GM13976 (cell line): ENCODE measurements at regions not wholly inside any gene's neighbourhood (a gene's known extent, or its start where the extent isn't known, plus 50 kb on each side); places are given as distances from the start of the nearest gene placed in this dataset.

Source experiments
- DNase-seq: peaks from one replicate; pipeline ENCODE4 v3.0.0; 2012; ENCODE audit warnings: low spot score
- in situ Hi-C: fragments of 300-500 bp; cut with MboI; formaldehyde crosslinking; loops from one replicate; pipeline ENCODE4 v1.12.0; 2022; ENCODE audit warnings: low sequenced_read_pairs, mixed read lengths, inconsistent platforms; ENCODE audit not compliant: unreplicated experiment
- TF ChIP-seq, protein P1 (sequence below): IDR thresholded peaks from 2 replicates; pipeline ENCODE4 v1.5.1; 2012; ENCODE audit warnings: borderline replicate concordance, mild to moderate bottlenecking; ENCODE audit not compliant: insufficient read depth; ENCODE audit errors: extremely low read depth, missing control alignments, control extremely low read depth

DNA sequence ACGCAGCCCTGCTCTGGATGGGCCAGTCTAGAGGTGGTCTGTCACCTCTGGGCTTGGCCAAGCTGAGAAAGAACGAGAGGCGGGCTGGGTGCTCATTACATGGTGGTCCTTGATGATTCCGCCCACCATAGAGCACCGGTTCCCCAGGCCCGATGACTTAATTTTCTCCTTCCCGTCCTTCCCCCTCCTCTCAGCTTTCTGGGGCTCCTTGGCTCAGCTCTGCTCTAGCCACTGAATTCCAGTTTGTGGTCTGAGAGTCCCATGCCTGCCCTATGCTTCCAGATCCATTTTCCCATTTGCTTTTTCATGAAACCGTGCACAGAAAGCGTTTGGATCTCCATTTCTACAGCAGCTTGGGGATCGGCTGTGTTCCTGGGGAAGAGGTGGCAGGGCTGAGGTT lies 318.5 kb upstream of the C1orf174 start:
- no peak for DNase-seq
- in situ Hi-C loops, result no loop called here
- TF ChIP-seq, protein P1, sequence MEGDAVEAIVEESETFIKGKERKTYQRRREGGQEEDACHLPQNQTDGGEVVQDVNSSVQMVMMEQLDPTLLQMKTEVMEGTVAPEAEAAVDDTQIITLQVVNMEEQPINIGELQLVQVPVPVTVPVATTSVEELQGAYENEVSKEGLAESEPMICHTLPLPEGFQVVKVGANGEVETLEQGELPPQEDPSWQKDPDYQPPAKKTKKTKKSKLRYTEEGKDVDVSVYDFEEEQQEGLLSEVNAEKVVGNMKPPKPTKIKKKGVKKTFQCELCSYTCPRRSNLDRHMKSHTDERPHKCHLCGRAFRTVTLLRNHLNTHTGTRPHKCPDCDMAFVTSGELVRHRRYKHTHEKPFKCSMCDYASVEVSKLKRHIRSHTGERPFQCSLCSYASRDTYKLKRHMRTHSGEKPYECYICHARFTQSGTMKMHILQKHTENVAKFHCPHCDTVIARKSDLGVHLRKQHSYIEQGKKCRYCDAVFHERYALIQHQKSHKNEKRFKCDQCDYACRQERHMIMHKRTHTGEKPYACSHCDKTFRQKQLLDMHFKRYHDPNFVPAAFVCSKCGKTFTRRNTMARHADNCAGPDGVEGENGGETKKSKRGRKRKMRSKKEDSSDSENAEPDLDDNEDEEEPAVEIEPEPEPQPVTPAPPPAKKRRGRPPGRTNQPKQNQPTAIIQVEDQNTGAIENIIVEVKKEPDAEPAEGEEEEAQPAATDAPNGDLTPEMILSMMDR, result no peak

DNA sequence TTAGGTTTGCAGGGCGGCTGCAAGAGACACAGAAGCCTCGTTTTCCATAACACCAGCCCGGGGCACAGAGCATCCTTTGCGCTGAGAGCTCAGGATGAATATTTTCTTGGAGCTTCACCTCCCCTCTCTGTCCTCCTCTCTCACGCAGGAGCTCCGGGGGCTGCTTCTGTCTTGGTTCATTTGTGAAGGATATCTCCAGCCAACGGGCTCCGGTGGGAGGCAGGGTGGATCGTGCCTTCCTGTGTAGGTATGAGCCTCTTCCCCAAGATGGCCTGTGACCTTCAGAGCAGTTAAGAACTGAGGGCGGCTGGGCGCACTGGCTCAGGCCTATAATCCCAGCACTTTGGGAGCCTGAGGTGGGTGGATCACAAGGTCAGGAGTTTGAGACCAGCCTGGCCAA lies 319.0 kb upstream of the C1orf174 start:
- in situ Hi-C loops, result no loop called here
- no peak for DNase-seq
- TF ChIP-seq, protein P1, result no peak

DNA sequence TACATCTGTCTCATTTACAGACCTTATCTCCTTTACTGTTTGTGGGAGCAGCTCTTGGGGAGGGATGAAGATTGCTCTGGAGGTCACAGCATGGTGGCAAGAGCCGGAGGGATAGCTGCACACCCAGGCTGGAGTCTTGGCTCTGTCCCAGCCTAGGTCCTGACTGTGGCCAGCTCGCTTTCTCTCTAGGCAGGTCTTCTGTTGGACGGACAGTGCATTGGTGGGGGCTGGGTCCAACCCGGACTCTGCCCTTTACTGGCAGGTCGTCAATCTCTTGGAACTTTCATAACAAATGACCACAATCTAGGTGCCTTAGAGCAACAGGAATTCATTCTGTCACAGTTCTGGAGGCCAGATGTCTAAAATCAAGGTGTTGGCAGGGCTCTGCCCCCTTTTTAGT lies 319.8 kb upstream of the C1orf174 start:
- in situ Hi-C loops, result no loop called here
- TF ChIP-seq, protein P1, result no peak
- DNase-seq, result no peak

DNA sequence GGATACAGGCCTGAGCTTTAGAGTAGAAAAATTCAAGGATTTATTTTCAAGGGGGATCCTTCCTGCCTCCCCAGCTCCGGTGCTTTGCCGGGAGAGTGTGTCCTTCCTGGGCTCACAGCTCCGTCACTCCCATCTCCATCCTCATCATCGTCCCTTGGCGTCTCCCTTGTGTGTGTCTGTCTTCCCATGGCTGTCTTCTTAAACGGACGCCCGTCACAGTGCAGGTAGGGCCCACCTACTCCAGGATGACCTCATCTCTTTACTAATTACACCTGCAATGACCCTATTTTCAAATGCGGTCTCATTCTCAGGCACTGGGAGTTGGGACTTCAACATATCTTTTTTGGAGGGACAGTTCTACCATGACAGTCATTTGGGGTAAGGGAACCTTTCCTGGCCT lies 320.3 kb upstream of the C1orf174 start:
- in situ Hi-C loops, result no loop called here
- no peak for DNase-seq
- TF ChIP-seq, protein P1, result no peak

DNA sequence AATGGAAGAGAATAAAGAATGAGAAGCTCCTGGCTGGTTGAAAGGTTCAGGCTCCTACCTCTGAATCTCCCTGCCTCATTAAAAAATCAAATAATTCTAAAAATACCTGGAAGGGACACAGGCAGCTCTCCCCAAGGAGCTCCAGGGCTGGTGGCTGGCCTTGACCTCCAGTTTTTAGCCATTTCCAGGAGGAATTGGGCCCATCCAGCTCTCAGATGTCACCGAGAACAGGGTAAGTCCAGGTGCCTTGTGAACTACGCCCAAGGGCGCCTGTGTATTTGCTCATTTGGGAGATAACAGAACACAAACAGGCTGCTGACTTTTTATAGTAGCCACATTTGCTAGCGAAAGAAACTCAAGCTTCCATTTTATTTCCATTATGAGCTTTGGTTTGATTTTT lies 321.0 kb upstream of the C1orf174 start:
- in situ Hi-C loops, result no loop called here
- DNase-seq, result no peak
- TF ChIP-seq, protein P1, result no peak

DNA sequence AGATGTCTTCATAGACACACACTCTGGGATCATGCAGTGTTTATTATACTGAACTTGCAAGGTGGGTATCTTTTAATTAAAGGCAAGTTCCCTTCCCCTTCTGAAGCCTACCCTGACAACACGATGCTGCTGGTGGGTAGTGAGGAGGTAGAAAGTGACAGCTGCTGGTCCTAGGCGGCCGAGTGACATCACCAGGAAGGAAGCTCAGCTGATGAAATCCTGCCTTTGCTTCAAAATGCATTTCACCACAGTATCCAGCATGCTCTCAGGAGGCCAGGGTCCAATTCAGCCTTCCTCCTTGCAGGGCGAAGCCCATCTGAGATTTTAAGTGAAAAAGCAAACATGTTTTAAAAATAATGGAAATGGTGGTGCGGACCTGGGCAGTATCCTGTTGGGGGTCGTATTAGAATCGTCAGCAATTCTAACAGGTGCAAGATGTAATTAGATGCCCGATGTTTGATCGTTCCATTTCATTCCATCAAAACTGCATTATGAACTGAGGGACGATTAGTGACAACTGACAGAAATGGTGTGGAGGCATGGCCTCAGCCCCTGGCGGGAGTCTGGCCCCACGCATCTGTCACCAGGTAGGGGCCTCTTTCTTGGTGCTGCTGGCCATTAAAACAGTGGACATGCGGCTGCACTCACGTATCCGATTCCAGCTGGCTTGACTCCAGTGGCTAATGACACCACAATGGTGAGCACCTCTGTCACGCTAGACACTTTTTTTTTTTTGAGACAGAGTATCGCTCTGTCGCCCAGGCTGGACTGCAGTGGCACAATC lies 324.8 kb upstream of the C1orf174 start:
- DNase-seq, result no peak
- in situ Hi-C loops, result no loop called here
- TF ChIP-seq, protein P1, result no peak
